Neuron (in vitro differentiated cells): ENCODE measurements at regions not wholly inside any gene's neighbourhood (a gene's known extent, or its start where the extent isn't known, plus 50 kb on each side); places are given as distances from the start of the nearest gene placed in this dataset.

Experiments used
- H2AFZ ChIP-seq: one replicate; pipeline ENCODE4 v1.6.1; 2013; ENCODE audit warnings: low read depth, mild to moderate bottlenecking, inconsistent platforms, low read length, moderate library complexity
- H3K27me3 ChIP-seq: one replicate; pipeline ENCODE4 v1.6.1; 2013; ENCODE audit warnings: low read length; ENCODE audit not compliant: insufficient read depth
- H3K36me3 ChIP-seq: one replicate; pipeline ENCODE4 v1.6.1; 2013; ENCODE audit warnings: low read length; ENCODE audit not compliant: insufficient read depth
- H3K4me1 ChIP-seq: one replicate; pipeline ENCODE4 v1.6.1; 2013; ENCODE audit warnings: low read length; ENCODE audit not compliant: insufficient read depth
- H3K4me3 ChIP-seq: 2 replicates; pipeline ENCODE4 v1.5.1; 2013; ENCODE audit warnings: mild to moderate bottlenecking, low read length, moderate library complexity
- H3K9me3 ChIP-seq: one replicate; pipeline ENCODE4 v1.6.1; 2013; ENCODE audit warnings: low read length

GRCh38 chr1:234870020-234870981 is 258.3 kb downstream of the TOMM20 start:
- Histone ChIP-seq H3K9me3 (peaks cover 3% of the 10 kb centered on the region), H2AFZ (no peak overlapping the region), H3K27me3 (no peaks in the 10 kb centered on the region), H3K36me3 (no peaks in the 10 kb centered on the region), H3K4me1 (peaks cover 3% of the 10 kb centered on the region), H3K4me3 (no peak overlapping the region)

GRCh38 chr1:234869182-234870019 is 259.2 kb downstream of the TOMM20 start:
- H3K4me1 ChIP-seq = peaks cover 3% of the 10 kb centered on the region
- H3K9me3 ChIP-seq = peaks cover 3% of the 10 kb centered on the region
- no peaks in the 10 kb centered on the region for H3K36me3 ChIP-seq
- no peak overlapping the region for H3K4me3 ChIP-seq
- H2AFZ ChIP-seq = no peak overlapping the region
- no peaks in the 10 kb centered on the region for H3K27me3 ChIP-seq

- Histone ChIP-seq H3K36me3 (no peaks in the 10 kb centered on the region), H3K27me3 (no peaks in the 10 kb centered on the region), H3K4me3 (no peak overlapping the region), H3K9me3 (peaks cover 3% of the 10 kb centered on the region), H3K4me1 (peaks cover 3% of the 10 kb centered on the region), H2AFZ (no peak overlapping the region)
Measured at GRCh38 chr1:234868296-234869147, 258.5 kb upstream of the IRF2BP2 start.

- Histone ChIP-seq H3K9me3 (peaks cover 3% of the 10 kb centered on the region), H3K4me3 (no peak overlapping the region), H3K27me3 (no peaks in the 10 kb centered on the region), H2AFZ (no peak overlapping the region), H3K4me1 (peaks cover 3% of the 10 kb centered on the region), H3K36me3 (no peaks in the 10 kb centered on the region)
Measured at GRCh38 chr1:234866007-234866866, 256.3 kb upstream of the IRF2BP2 start.

- H3K36me3 ChIP-seq = no peaks in the 10 kb centered on the region
- no peak overlapping the region for H3K4me3 ChIP-seq
- peaks cover 3% of the 10 kb centered on the region for H3K4me1 ChIP-seq
- H3K9me3 ChIP-seq = peaks cover 3% of the 10 kb centered on the region
- H3K27me3 ChIP-seq = no peaks in the 10 kb centered on the region
- H2AFZ ChIP-seq = no peak overlapping the region
Measured at GRCh38 chr1:234865171-234866006, 255.4 kb upstream of the IRF2BP2 start.

GRCh38 chr1:234864116-234864515 is 254.1 kb upstream of the IRF2BP2 start:
- Histone ChIP-seq H3K9me3 (peaks cover 3% of the 10 kb centered on the region), H3K36me3 (no peaks in the 10 kb centered on the region), H3K27me3 (no peaks in the 10 kb centered on the region), H3K4me3 (no peak overlapping the region), H3K4me1 (no peaks in the 10 kb centered on the region), H2AFZ (no peak overlapping the region)

- Histone ChIP-seq H3K9me3 (peaks cover 3% of the 10 kb centered on the region), H2AFZ (no peak overlapping the region), H3K27me3 (no peaks in the 10 kb centered on the region), H3K36me3 (no peaks in the 10 kb centered on the region), H3K4me1 (no peaks in the 10 kb centered on the region), H3K4me3 (no peak overlapping the region)
Measured at GRCh38 chr1:234863551-234863971, 253.6 kb upstream of the IRF2BP2 start.

- H3K9me3 ChIP-seq = peaks cover 3% of the 10 kb centered on the region
- no peaks in the 10 kb centered on the region for H3K27me3 ChIP-seq
- H3K4me1 ChIP-seq = no peaks in the 10 kb centered on the region
- no peak overlapping the region for H3K4me3 ChIP-seq
- H2AFZ ChIP-seq = peak overlapping the region; percentile 20
- H3K36me3 ChIP-seq = no peaks in the 10 kb centered on the region
Measured at GRCh38 chr1:234862944-234863515, 253.1 kb upstream of the IRF2BP2 start.

- Histone ChIP-seq H3K27me3 (no peaks in the 10 kb centered on the region), H3K9me3 (peaks cover 3% of the 10 kb centered on the region), H2AFZ (peak overlapping the region; percentile 20), H3K4me1 (no peaks in the 10 kb centered on the region), H3K4me3 (no peak overlapping the region), H3K36me3 (no peaks in the 10 kb centered on the region)
Measured at GRCh38 chr1:234862360-234862943, 252.5 kb upstream of the IRF2BP2 start.

- Histone ChIP-seq H3K4me1 (no peaks in the 10 kb centered on the region), H3K9me3 (peaks cover 3% of the 10 kb centered on the region), H3K4me3 (no peak overlapping the region), H3K36me3 (no peaks in the 10 kb centered on the region), H3K27me3 (no peaks in the 10 kb centered on the region), H2AFZ (no peak overlapping the region)
Measured at GRCh38 chr1:234861761-234862160, 251.8 kb upstream of the IRF2BP2 start.
